ENCODE measurements at regions not wholly inside any gene's neighbourhood (a gene's known extent, or its start where the extent isn't known, plus 50 kb on each side); places are given as distances from the start of the nearest gene placed in this dataset.

DNA sequence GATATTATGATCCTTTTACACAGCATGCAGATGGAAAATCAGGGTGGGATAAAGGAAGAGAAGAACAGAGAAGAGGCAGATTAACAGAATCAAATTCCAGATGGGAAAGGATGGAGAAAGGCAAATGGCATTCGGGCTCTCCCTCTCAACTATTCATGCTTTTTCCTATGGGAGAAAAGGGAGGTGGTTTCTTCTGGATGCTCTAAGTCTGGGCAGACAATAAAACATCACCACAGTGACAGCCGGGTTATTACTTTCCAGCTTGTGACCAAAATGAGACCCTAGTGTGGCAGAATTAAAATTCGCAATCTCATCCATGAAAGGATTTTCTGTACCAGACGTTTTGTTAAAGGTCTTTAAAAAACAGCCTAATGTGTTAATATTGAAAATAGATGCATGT lies 440.7 kb downstream of the RND3 start:
- Histone ChIP-seq H3K4me3 (ENCODE audit: low read length) (no peak overlapping the region), H3K27me3 (ENCODE audit: control insufficient read depth, insufficient read depth, low read length) (no peaks in the 10 kb centered on the region), H3K36me3 (ENCODE audit: control insufficient read depth, insufficient read depth, low read length) (no peaks in the 10 kb centered on the region), H3K9me3 (ENCODE audit: control insufficient read depth, insufficient read depth, low read length) (no peaks in the 10 kb centered on the region), H3K4me1 (ENCODE audit: control insufficient read depth, insufficient read depth, low read length) (no peaks in the 10 kb centered on the region), H3K27ac (ENCODE audit: low read length) (no peak overlapping the region)
- intact Hi-C loops (cut with micrococcal nuclease), result no loop called here
- Mint-ChIP-seq H3K27me3 (ENCODE audit: low read depth in 2 of 2) (no peaks in the 10 kb centered on the region), H3K4me3 (no peak overlapping the region), H3K9me3 (peaks cover 15 to 17% of the 10 kb centered on the region in 2 donors), H3K36me3 (peaks cover 1% of the 10 kb centered on the region), H3K4me1 (no peaks in the 10 kb centered on the region), H3K27ac (no peak overlapping the region)
- DNase-seq, result no peak
- WGBS (ENCODE audit: insufficient coverage), result 94% methylated on average over 3 of the region's 4 CpGs
- TF ChIP-seq, protein P1, sequence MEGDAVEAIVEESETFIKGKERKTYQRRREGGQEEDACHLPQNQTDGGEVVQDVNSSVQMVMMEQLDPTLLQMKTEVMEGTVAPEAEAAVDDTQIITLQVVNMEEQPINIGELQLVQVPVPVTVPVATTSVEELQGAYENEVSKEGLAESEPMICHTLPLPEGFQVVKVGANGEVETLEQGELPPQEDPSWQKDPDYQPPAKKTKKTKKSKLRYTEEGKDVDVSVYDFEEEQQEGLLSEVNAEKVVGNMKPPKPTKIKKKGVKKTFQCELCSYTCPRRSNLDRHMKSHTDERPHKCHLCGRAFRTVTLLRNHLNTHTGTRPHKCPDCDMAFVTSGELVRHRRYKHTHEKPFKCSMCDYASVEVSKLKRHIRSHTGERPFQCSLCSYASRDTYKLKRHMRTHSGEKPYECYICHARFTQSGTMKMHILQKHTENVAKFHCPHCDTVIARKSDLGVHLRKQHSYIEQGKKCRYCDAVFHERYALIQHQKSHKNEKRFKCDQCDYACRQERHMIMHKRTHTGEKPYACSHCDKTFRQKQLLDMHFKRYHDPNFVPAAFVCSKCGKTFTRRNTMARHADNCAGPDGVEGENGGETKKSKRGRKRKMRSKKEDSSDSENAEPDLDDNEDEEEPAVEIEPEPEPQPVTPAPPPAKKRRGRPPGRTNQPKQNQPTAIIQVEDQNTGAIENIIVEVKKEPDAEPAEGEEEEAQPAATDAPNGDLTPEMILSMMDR (IDR thresholded peaks at IDR 0.05), result no peak
- ATAC-seq, result no peak

DNA sequence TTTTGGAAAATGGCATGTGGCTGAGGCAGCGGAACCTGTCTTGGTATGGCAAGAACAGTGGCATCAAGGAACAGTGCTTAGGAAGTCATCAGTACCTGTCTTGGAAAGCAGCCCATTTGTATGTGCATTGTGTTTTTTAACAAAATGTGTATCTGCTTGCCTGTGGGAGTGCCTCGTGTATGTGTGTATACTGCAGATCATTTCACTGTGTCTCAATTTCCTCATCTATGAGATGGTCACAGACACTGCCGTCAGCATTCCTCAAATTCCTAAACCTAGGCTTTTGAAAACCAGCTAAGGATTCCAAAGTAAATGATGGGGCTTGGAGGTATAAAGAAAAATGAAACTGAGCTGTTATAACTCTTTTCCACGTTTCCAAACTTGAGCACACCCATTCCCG lies 441.3 kb downstream of the RND3 start:
- no peaks in the 10 kb centered on the region for H3K27me3 ChIP-seq (ENCODE audit: control insufficient read depth, insufficient read depth, low read length)
- TF ChIP-seq, protein P1 (IDR thresholded peaks at IDR 0.05), result no peak
- no peak for DNase-seq
- ATAC-seq, result no peak
- Mint-ChIP-seq H3K4me1 (no peaks in the 10 kb centered on the region), H3K9me3 (peaks cover 11 to 16% of the 10 kb centered on the region in 2 donors), H3K4me3 (no peak overlapping the region), H3K27me3 (ENCODE audit: low read depth in 2 of 2) (no peaks in the 10 kb centered on the region), H3K36me3 (peaks cover 7% of the 10 kb centered on the region), H3K27ac (no peak overlapping the region)
- no peaks in the 10 kb centered on the region for H3K4me1 ChIP-seq (ENCODE audit: control insufficient read depth, insufficient read depth, low read length)
- H3K9me3 ChIP-seq (ENCODE audit: control insufficient read depth, insufficient read depth, low read length), result no peaks in the 10 kb centered on the region
- no peaks in the 10 kb centered on the region for H3K36me3 ChIP-seq (ENCODE audit: control insufficient read depth, insufficient read depth, low read length)
- no peak overlapping the region for H3K27ac ChIP-seq (ENCODE audit: low read length)
- no peak overlapping the region for H3K4me3 ChIP-seq (ENCODE audit: low read length)
- intact Hi-C loops (cut with micrococcal nuclease), result no loop called here
- WGBS (ENCODE audit: insufficient coverage), result 87% methylated on average over 3 of the region's 5 CpGs

GRCh38 chr2:150045601-150046000 lies 441.9 kb downstream of the RND3 start:
- H3K9me3 Mint-ChIP-seq, result peaks cover 11 to 20% of the 10 kb centered on the region in 2 donors
- H3K36me3 Mint-ChIP-seq, result peaks cover 12% of the 10 kb centered on the region
- no peaks in the 10 kb centered on the region for H3K36me3 ChIP-seq (ENCODE audit: control insufficient read depth, insufficient read depth, low read length)
- H3K27ac ChIP-seq (ENCODE audit: low read length), result no peak overlapping the region
- no peaks in the 10 kb centered on the region for H3K27me3 ChIP-seq (ENCODE audit: control insufficient read depth, insufficient read depth, low read length)
- H3K27me3 Mint-ChIP-seq (ENCODE audit: low read depth in 2 of 2), result no peaks in the 10 kb centered on the region
- no peak for ATAC-seq
- no peaks in the 10 kb centered on the region for H3K9me3 ChIP-seq (ENCODE audit: control insufficient read depth, insufficient read depth, low read length)
- no peak overlapping the region for H3K27ac Mint-ChIP-seq
- no peak for DNase-seq
- H3K4me3 ChIP-seq (ENCODE audit: low read length), result no peak overlapping the region
- TF ChIP-seq, protein P1 (IDR thresholded peaks at IDR 0.05), result no peak
- no peak overlapping the region for H3K4me3 Mint-ChIP-seq
- no peaks in the 10 kb centered on the region for H3K4me1 Mint-ChIP-seq
- no peaks in the 10 kb centered on the region for H3K4me1 ChIP-seq (ENCODE audit: control insufficient read depth, insufficient read depth, low read length)
- intact Hi-C loops (cut with micrococcal nuclease), result no loop called here
- 94% methylated on average over 2 of the region's 4 CpGs for WGBS (ENCODE audit: insufficient coverage)

- no peaks in the 10 kb centered on the region for H3K9me3 ChIP-seq (ENCODE audit: control insufficient read depth, insufficient read depth, low read length)
- H3K4me3 Mint-ChIP-seq, result no peak overlapping the region
- peaks cover 12% of the 10 kb centered on the region for H3K36me3 Mint-ChIP-seq
- no peaks in the 10 kb centered on the region for H3K4me1 Mint-ChIP-seq
- ATAC-seq (no peak), DNase-seq (no peak)
- H3K27ac ChIP-seq (ENCODE audit: low read length), result no peak overlapping the region
- H3K27ac Mint-ChIP-seq, result no peak overlapping the region
- intact Hi-C loops (cut with micrococcal nuclease), result no loop called here
- H3K27me3 Mint-ChIP-seq (ENCODE audit: low read depth in 2 of 2), result no peaks in the 10 kb centered on the region
- H3K4me1 ChIP-seq (ENCODE audit: control insufficient read depth, insufficient read depth, low read length), result no peaks in the 10 kb centered on the region
- no peaks in the 10 kb centered on the region for H3K27me3 ChIP-seq (ENCODE audit: control insufficient read depth, insufficient read depth, low read length)
- WGBS (ENCODE audit: insufficient coverage), result 93% methylated on average over 1 of the region's 2 CpGs
- TF ChIP-seq, protein P1 (IDR thresholded peaks at IDR 0.05), result no peak
- no peaks in the 10 kb centered on the region for H3K36me3 ChIP-seq (ENCODE audit: control insufficient read depth, insufficient read depth, low read length)
- H3K4me3 ChIP-seq (ENCODE audit: low read length), result no peak overlapping the region
- H3K9me3 Mint-ChIP-seq, result peaks cover 12 to 14% of the 10 kb centered on the region in 2 donors
Measured at GRCh38 chr2:150043172-150043500, 444.3 kb downstream of the RND3 start.
